Fibroblast of skin of right biceps (primary cell): ENCODE measurements at regions not wholly inside any gene's neighbourhood (a gene's known extent, or its start where the extent isn't known, plus 50 kb on each side); places are given as distances from the start of the nearest gene placed in this dataset.
"Not testable (repeated sequence)": the region's sequence is repeated elsewhere in the genome, so short reads cannot be mapped to it uniquely, and the experiment has no call there.

Experiments
- DNase-seq: peaks from one replicate; pipeline ENCODE4 v3.0.0-alpha.2; 2013

DNA sequence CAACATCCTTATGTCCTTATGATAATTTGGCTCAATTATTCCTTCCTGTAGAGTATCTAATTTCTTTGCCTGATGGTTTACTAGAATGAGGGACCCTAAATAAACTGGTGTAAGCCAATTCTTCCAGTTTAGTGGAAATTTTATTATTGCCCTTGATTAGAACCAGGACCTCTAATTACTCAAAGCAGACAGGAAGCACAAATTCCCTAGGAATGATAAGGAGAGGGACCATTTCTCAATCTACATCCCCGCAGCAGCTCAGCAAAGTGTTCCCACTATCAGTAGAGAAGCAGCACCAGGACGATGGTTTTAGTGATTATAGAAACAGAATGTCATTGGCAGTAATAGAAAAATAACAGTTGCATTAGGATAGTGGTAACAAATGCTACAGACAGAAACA is 97.1 kb downstream of the PLPPR4 start:
- no peak for DNase-seq

DNA sequence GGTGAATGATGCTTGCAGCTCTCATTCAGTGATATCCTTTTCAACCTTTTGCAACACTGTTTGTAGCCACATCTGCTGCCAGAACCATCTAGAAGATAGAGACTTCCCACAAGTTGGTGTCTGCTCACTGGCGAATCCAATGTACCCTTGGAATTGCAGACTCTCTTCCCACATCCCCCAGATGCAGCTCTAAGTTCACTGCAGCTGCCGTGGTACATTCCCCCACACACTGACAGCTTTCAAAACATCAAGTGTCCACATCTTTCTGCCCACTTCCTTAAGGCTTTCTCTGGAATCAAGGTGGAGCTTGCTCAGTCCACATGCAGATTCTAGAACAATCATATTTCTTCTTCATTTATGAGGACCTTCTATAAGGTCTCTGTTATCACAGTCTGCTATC is 99.2 kb downstream of the PLPPR4 start:
- no peak for DNase-seq

DNA sequence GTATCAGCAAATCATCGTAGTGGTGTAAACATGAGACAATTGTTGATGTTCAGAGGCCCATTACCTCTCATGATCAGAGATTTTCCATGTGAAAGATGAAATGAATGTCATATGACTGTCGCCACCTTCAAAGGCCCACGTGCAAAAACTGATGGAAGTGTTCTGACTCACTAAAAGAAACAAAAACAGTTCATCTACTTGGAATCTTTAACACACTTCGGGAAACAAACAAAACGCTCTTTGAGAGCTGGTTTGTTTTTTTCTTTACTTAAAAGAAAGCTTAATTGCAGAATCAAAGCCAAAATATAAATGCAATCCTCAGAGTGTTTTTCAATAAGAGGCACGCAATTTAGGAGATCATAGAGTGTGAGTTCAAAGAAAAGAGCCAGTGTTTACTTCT is 100.8 kb downstream of the PLPPR4 start:
- DNase-seq = no peak

DNA sequence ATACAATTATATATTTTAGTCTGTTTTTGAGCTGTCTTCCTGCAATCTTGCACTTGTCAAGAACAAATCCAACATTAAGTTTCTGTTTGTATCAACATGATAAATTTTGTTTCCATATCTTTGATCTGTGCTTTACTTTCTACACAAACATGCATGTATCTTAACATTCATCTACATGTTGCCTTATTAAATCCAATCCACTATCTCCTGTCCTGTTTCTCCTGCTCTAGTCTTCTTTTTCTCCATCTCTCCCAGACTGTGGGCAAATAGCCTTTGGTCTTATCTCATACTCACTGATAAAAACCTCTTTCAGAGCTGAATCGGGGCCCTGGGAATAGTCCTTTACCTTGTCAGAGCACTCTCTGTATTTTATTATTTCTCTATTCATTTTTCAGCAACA is 101.3 kb downstream of the PLPPR4 start:
- DNase-seq = no peak

- DNase-seq = no peak
Measured at GRCh38 chr1:99369154-99369553, 104.9 kb downstream of the PLPPR4 start.

- no peak for DNase-seq
Measured at GRCh38 chr1:99370476-99370875, 106.2 kb downstream of the PLPPR4 start.

DNA sequence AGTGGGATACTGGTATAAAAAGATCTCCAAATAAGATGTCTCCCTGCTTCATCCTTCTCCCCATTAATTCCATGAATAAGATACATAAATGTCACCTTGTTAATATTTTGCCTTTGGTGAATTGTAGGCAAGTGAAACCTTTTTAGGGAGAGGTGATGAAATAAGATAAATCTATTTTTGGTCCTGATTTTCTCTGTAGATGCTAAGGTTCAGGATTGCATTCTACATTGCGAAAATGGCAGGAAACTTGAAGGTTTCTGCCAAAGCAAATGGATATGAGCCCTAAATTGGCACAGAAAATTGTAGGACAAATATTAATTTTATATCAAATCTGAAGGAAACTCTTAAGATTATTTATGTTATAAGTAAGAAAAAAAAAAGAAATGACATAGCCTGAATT is 107.1 kb downstream of the PLPPR4 start:
- DNase-seq = no peak

- DNase-seq = no peak
Measured at GRCh38 chr1:99374109-99374508, 109.8 kb downstream of the PLPPR4 start.

GRCh38 chr1:99374693-99375092 is 110.4 kb downstream of the PLPPR4 start:
- DNase-seq = not testable (repeated sequence)

- no peak for DNase-seq
Measured at GRCh38 chr1:99384021-99384420, 119.7 kb downstream of the PLPPR4 start.

DNA sequence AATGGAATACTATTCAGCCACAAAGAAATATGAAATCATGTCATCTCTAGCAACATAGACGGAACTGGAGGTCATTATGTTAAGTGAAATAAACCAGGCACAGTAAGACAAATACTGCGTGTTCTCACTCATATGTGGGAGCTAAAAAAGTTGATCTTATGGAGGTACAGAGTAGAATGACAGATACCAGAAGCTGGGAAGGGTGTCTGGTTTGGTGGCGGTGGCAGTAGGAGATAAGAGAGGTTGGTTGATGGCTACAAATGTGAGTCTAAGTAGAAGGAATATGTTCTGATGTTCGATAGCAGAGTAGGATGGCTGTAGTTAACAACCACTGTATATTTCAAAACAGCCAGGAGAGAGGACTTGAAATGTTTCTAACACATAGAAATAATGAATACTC is 121.6 kb downstream of the PLPPR4 start:
- no peak for DNase-seq

- DNase-seq = no peak
Measured at GRCh38 chr1:99396389-99396788, 132.1 kb downstream of the PLPPR4 start.

GRCh38 chr1:99397029-99397428 is 132.7 kb downstream of the PLPPR4 start:
- peak; percentile 3 for DNase-seq

GRCh38 chr1:99397863-99398262 is 133.6 kb downstream of the PLPPR4 start:
- no peak for DNase-seq

GRCh38 chr1:99401556-99401955 is 137.3 kb downstream of the PLPPR4 start:
- DNase-seq = not testable (repeated sequence)

- not testable (repeated sequence) for DNase-seq
Measured at GRCh38 chr1:99404399-99404798, 140.1 kb downstream of the PLPPR4 start.

GRCh38 chr1:99405325-99405724 is 141.0 kb downstream of the PLPPR4 start:
- not testable (repeated sequence) for DNase-seq

DNA sequence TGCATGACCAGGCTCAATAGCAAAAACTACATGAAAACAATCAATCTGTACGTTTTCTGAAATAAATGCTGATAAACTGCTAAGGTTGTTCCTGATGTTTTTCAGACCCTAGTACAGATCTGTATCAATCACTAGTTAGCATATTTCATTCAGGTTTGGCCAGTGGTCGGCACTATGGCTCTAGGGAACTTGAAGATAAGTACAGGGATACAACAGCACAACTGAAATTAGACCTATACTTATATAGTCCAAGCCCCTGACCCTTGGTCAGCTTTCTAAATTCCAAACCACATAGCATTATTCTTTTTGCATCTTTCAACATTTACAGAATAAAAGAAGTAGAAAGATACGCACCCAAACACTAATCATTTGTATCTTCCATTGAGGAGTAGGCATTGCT is 142.7 kb downstream of the PLPPR4 start:
- DNase-seq = no peak

GRCh38 chr1:99424087-99424486 is 159.8 kb downstream of the PLPPR4 start:
- DNase-seq = no peak

- DNase-seq = no peak
Measured at GRCh38 chr1:99429754-99430153, 165.5 kb downstream of the PLPPR4 start.

DNA sequence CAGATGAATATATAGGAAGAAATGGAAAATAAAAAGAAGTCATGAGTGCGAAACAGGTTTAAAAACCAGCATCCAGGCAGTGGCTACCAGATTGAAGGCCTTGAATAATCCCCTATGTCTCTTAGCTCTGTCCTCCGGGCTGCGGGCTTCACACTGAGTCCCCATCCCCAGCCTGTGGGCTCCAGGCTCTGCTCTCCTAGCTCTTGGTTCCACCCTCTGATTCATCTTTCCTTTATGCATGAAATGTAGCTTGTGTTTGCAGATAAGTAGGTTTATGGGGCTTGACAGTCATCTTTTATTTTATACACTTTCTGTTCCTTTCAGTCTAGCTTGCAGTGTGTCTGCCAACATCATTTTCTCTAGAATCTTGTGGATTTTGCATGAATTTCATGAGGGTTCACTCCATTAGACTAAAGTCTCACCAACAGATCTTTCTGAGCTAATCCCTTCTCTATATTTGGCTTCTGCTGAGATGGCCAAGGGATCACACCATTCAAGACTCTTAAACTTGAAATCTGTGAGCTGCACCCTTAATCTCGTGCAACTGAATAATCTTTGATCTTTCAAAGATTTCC is 174.5 kb downstream of the PLPPR4 start:
- no peak for DNase-seq

DNA sequence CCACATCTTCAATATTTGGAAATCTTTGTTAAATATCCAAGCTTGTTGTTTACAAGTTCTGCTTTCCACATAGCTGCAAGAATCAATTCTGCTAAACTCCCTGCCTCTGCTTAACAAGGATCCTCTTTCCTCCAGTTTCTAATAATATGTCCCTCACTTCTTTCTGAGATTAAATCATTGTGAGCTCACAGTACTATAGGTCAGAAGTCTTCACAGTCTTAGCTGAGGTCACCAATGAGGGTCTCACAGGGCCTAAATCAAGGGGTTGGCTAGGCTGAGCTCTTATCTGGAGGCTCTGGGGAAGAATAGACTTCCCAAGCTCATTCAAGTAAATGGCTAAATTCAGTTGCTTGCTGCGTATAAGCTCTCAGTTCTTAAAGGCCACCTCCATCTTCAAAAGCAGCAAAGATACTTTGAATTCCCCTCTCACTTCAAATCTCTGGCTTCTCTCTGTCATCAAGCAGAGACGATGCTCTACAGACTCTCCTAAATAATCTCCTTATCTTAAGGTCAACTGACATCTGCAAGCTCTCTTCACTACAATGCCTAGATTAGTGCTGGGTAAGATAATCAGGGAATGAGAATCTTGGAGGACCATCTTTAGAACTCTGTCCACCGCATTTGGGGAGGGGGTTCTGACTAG is 175.3 kb downstream of the PLPPR4 start:
- no peak for DNase-seq

DNA sequence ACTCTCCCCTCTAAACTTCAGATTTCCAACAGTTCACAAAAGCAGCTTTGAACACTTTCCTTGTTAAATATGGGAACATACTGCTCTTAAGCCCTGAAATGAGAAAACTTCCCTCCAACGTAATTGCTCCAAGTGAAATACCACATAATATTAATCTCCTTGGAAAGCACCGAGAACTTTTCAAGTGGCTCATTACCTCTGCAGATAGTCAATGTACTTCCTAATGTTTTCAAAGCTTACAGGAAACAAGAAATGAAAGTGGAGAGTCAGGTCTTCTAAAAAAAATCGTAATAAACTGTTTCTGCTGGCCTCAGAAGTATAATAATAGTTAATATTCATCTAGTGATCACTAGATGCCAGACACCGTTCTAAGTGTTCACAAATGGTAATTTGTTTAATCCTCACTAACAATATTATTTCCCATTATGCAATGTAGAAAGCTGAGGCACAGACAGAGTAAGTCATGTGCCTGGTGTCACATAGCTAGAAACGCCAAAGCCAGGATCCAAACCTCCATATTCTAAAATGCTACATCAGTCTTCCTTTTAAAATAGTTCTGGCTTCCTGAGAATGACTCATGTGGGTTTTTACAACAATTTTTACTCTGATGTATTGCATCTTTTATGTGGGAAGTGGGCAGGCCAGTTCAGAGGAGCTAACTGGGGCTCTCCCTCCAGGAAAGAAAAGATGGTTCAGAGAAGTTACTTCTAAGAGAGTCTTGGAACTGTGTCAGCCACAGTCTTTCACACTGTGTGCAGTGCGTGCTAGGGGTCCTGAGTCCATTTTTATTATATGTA is 177.2 kb downstream of the PLPPR4 start:
- DNase-seq = peak; percentile 66

DNA sequence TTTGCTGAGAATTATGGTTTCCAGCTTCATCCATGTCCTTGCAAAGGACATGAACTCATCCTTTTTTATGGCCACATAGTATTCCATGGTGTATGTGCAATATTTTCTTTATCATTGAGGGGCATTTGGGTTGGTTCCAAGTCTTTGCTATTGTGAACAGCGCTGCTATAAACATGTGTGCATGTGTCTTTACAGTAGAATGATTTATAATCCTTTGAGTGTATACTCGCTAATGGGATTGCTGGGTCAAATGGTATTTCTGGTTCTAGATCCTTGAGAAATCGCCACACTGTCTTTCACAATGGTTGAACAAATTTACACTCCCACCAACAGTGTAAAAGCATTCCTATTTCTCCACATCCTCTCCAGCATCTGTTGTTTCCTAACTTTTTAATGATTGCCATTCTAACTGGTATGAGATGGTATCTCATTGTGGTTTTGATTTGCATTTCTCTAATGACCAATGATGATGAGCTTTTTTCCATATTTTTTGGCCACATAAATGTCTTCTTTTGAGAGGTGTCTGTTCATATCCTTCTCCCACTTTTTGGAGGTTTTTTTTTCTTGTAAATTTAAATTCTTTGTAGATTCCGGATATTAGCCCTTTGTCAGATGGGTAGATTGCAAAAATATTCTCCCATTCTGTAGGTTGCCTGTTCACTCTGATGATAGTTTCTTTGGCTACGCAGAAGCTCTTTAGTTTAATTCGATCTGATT is 180.1 kb downstream of the PLPPR4 start:
- not testable (repeated sequence) for DNase-seq
